ENCODE measurements at regions not wholly inside any gene's neighbourhood (a gene's known extent, or its start where the extent isn't known, plus 50 kb on each side); places are given as distances from the start of the nearest gene placed in this dataset.
A peak's percentile ranks its signal among the peaks of the same experiment; 100 is the strongest.

- H3K4me3 ChIP-seq (ENCODE audit: control insufficient read depth, low read depth, low read length), result no peak overlapping the region
- no peak for TF ChIP-seq CTCF (conservative IDR thresholded peaks at IDR 0.05; ENCODE audit: control insufficient read depth, insufficient read depth, low read depth, low read length)
- DNase-seq (ENCODE audit: low read depth), result peak; percentile 67
Observed at GRCh38 chr12:90621927-90622326, 333.0 kb downstream of the CCER1 start.

GRCh38 chr12:90619943-90620342 lies 335.0 kb downstream of the CCER1 start:
- no peak for TF ChIP-seq CTCF (conservative IDR thresholded peaks at IDR 0.05; ENCODE audit: control insufficient read depth, insufficient read depth, low read depth, low read length)
- no peak overlapping the region for H3K4me3 ChIP-seq (ENCODE audit: control insufficient read depth, low read depth, low read length)
- DNase-seq (ENCODE audit: low read depth), result no peak

GRCh38 chr12:90618586-90618985 lies 336.4 kb downstream of the CCER1 start:
- TF ChIP-seq CTCF (conservative IDR thresholded peaks at IDR 0.05; ENCODE audit: control insufficient read depth, insufficient read depth, low read depth, low read length), result no peak
- DNase-seq (ENCODE audit: low read depth), result peak; percentile 6
- H3K4me3 ChIP-seq (ENCODE audit: control insufficient read depth, low read depth, low read length), result no peak overlapping the region

GRCh38 chr12:90611891-90612290 lies 343.1 kb downstream of the CCER1 start:
- no peak for DNase-seq (ENCODE audit: low read depth)
- no peak overlapping the region for H3K4me3 ChIP-seq (ENCODE audit: control insufficient read depth, low read depth, low read length)
- no peak for TF ChIP-seq CTCF (conservative IDR thresholded peaks at IDR 0.05; ENCODE audit: control insufficient read depth, insufficient read depth, low read depth, low read length)

- DNase-seq (ENCODE audit: low read depth), result no peak
- TF ChIP-seq CTCF (conservative IDR thresholded peaks at IDR 0.05; ENCODE audit: control insufficient read depth, insufficient read depth, low read depth, low read length), result no peak
- no peak overlapping the region for H3K4me3 ChIP-seq (ENCODE audit: control insufficient read depth, low read depth, low read length)
Observed at GRCh38 chr12:90611048-90611447, 343.9 kb downstream of the CCER1 start.

- DNase-seq (ENCODE audit: low read depth), result no peak
- no peak for TF ChIP-seq CTCF (conservative IDR thresholded peaks at IDR 0.05; ENCODE audit: control insufficient read depth, insufficient read depth, low read depth, low read length)
- H3K4me3 ChIP-seq (ENCODE audit: control insufficient read depth, low read depth, low read length), result no peak overlapping the region
Observed at GRCh38 chr12:90593596-90594295, 361.2 kb downstream of the CCER1 start.

GRCh38 chr12:90589956-90590355 lies 365.0 kb downstream of the CCER1 start:
- TF ChIP-seq CTCF (conservative IDR thresholded peaks at IDR 0.05; ENCODE audit: control insufficient read depth, insufficient read depth, low read depth, low read length), result no peak
- no peak overlapping the region for H3K4me3 ChIP-seq (ENCODE audit: control insufficient read depth, low read depth, low read length)
- DNase-seq (ENCODE audit: low read depth), result no peak

Measured in fibroblast of mammary gland (primary cell).